Activated CD4-positive, alpha-beta T cell treated with anti-CD3 and anti-CD28 coated beads for 36 hours (primary cell): ENCODE measurements at regions not wholly inside any gene's neighbourhood (a gene's known extent, or its start where the extent isn't known, plus 50 kb on each side); places are given as distances from the start of the nearest gene placed in this dataset.
"Not testable (repeated sequence)": the region's sequence is repeated elsewhere in the genome, so short reads cannot be mapped to it uniquely, and the experiment has no call there.

Experiments
- ATAC-seq: fragments of 200-7000 bp; cut with Tn5 transposase; one replicate; pipeline ENCODE4 v1.10.0; 2021; ENCODE audit warnings: mild to moderate bottlenecking, moderate library complexity
- CTCF ChIA-PET: fragments of 350-600 bp; sonication (Branson Sonifier 250); formaldehyde crosslinking; loops from one replicate; lab custom pipeline; 2021; ENCODE audit warnings: antibody characterized with exemption; lab: Charles Lee
- POLR2A ChIA-PET: fragments of 350-600 bp; sonication (Branson Sonifier 250); formaldehyde crosslinking; loops from one replicate; lab custom pipeline; 2021; ENCODE audit warnings: antibody characterized with exemption, inconsistent platforms; lab: Charles Lee
- DNase-seq: peaks from one replicate; pipeline ENCODE4 v3.0.0-alpha.2; 2020
- H3K27ac Mint-ChIP-seq: one replicate; pipeline ENCODE4 v1.8.0; 2021; ENCODE audit warnings: mixed read lengths
- H3K27me3 Mint-ChIP-seq: one replicate; pipeline ENCODE4 v1.8.0; 2021; ENCODE audit warnings: mixed read lengths
- H3K36me3 Mint-ChIP-seq: one replicate; pipeline ENCODE4 v1.8.0; 2021; ENCODE audit warnings: low read depth, mixed read lengths
- H3K4me1 Mint-ChIP-seq: one replicate; pipeline ENCODE4 v1.8.0; 2021; ENCODE audit warnings: mixed read lengths
- H3K4me3 Mint-ChIP-seq: one replicate; pipeline ENCODE4 v1.8.0; 2021; ENCODE audit warnings: mild to moderate bottlenecking, moderate library complexity, mixed read lengths
- H3K9me3 Mint-ChIP-seq: one replicate; pipeline ENCODE4 v1.8.0; 2021; ENCODE audit warnings: low read depth, mixed read lengths
- intact Hi-C, 2 experiments: fragments of 100-400 bp; cut with DNase I in 1 of 2; cut with micrococcal nuclease in 1 of 2; formaldehyde crosslinking; loops; one replicate each; pipeline versions ENCODE4 v1.14.2 to v1.15.1; 2022 to 2024; cut with DNase I, micrococcal nuclease

DNA sequence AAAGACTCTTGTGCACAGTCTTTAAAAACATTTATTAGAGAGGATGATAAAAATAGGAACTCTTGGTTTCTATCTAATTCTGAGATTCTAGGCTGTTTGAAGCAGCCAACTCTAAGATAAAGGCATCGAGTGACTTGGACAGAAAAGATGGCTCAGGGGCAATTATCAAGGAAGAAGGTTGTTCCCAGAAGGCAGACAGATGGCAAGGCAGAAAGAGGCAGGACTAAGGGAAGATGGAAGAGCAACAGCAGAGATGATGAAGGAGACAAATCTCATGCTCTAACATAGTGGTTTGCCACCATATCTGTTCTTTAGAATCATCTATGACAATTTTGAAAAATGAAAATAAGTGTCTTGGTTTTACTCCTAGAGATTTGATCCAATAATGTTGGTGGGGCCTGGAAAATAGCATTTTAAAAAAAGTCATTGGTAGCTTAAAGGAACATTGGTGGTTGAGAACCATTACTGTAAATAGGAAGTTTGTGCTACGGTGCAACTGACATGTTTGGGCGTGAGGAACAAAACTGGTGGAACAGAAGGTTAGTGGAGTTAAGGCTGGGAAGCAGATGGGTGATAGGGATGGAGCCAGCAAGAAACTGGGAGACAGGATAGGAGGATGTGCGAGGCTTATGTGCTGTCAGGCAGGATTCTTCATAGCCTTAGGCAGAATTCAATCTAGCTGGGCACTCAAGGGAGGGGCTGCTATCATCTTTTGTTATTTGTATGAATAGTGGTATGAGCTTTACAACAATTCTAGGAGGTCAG lies 751.1 kb downstream of the DHX35 start:
- no peaks in the 10 kb centered on the region for H3K9me3 Mint-ChIP-seq

DNA sequence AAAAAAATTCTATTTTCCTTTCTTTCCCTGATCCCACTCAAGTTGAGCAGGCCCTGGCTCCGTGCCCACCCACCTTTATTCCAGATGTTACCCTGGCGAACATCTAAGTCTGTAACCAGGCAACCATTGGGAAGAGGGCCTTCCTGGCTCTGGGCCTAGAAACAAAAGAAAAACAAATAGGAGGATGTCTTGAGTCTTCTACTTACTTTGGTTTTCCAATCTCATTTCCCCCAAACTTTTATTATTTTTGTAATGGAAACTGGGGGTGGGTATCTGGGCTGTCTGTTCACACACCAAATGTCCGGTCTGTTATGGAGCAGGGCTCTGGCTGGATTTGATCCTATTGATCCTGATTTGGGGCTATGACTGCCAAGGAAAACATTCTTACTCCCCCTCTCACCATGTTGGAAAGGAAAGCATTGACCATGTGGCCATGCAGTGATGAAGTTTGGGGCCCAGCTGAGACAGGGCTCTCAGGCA lies 744.1 kb downstream of the DHX35 start:
- CTCF ChIA-PET, result no interaction called here
- POLR2A ChIA-PET, result no interaction called here
- DNase-seq, result no peak

More for the DNA sequence above, 751.1 kb downstream of the DHX35 start:
- Mint-ChIP-seq H3K27me3 (no peaks in the 10 kb centered on the region), H3K4me3 (no peak overlapping the region), H3K4me1 (no peaks in the 10 kb centered on the region), H3K36me3 (no peaks in the 10 kb centered on the region), H3K27ac (no peak overlapping the region)
- intact Hi-C loops, result no loop called here
- ChIA-PET CTCF (no interaction called here), POLR2A (no interaction called here)
- DNase-seq (no peak), ATAC-seq (no peak)

DNA sequence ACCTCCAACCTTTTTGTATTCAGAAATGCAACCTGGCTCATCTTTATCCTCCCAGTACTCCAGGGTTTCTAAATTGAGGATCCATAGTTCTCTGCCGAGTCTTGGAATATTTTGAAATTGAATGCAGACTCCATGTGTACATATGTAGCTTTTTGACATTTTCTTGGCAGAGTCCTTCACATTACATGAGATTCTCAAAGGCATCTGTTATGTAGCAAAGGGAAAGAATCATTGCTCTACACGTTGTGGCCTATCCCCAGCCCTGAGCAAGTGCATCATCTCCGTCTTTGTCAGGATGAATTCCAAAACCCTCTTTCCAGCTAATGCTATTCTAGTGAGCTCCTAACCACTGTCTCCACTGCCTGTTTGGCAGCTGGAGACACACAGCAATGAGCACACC lies 742.9 kb downstream of the DHX35 start:
- DNase-seq (no peak), ATAC-seq (no peak)
- Mint-ChIP-seq H3K4me1 (no peaks in the 10 kb centered on the region), H3K27ac (no peak overlapping the region), H3K4me3 (no peak overlapping the region), H3K9me3 (peaks cover 2% of the 10 kb centered on the region), H3K27me3 (peaks cover 3% of the 10 kb centered on the region), H3K36me3 (no peaks in the 10 kb centered on the region)
- ChIA-PET POLR2A (no interaction called here), CTCF (no interaction called here)
- intact Hi-C loops, result no loop called here

More for the DNA sequence above, 744.1 kb downstream of the DHX35 start:
- no peaks in the 10 kb centered on the region for H3K4me1 Mint-ChIP-seq
- H3K9me3 Mint-ChIP-seq, result no peaks in the 10 kb centered on the region
- H3K36me3 Mint-ChIP-seq, result no peaks in the 10 kb centered on the region
- no peak overlapping the region for H3K4me3 Mint-ChIP-seq
- no peak overlapping the region for H3K27ac Mint-ChIP-seq
- ATAC-seq, result no peak
- H3K27me3 Mint-ChIP-seq, result no peaks in the 10 kb centered on the region
- intact Hi-C loops, result no loop called here

DNA sequence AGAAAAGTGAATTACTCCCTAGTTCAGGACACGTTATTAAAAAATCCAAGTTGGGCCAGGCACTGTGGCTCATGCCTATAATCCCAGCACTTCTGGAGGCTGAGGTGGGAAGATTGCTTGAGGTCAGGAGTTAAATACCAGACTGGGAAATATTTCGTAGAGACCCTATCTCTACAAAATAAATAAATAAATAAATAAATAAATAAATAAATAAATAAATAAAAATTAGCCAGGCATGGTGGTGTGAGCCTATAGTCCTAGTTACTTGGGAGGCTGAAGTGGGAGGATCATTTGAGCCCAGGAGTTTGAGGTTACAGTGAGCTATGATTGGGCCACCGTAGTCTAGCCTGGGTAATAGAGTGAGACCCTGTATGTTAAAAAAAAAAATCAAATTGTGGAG lies 741.2 kb downstream of the DHX35 start:
- H3K36me3 Mint-ChIP-seq, H3K9me3 Mint-ChIP-seq, CTCF ChIA-PET, POLR2A ChIA-PET, H3K27me3 Mint-ChIP-seq, H3K4me3 Mint-ChIP-seq, H3K27ac Mint-ChIP-seq, intact Hi-C loops, DNase-seq, ATAC-seq, H3K4me1 Mint-ChIP-seq: not testable (repeated sequence)

DNA sequence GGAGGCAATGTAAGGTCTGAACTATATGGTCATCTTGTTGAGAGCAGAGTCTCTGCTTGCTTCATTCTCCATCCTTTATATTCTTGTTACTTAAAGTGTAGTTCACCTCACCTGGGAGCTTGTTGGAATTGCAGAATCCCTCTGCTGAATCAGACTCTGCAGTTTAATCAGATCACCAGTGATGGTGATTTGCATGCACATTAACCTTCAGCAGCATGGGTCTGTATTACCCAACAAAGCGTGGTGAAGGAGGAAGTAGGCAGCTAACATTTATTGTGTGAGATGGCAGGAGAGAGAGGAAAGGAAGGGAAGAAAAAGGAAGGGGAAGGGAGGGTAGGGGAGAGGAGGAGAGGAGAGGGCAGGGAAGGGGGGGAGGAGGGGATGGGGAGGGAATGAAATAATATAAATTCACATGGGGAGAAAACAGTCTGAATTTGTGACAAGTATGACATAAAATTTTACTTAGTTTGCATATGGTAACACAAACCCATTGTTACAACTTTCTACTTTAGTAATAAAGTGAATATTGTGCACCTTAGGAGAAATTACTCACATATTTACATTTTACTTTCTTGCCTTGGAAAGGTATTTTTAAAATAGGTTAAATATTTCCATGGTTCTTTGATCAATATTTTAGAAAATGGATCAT lies 740.7 kb downstream of the DHX35 start:
- Mint-ChIP-seq H3K27ac (no peak overlapping the region), H3K4me1 (no peaks in the 10 kb centered on the region), H3K4me3 (no peak overlapping the region), H3K9me3 (peaks cover 2% of the 10 kb centered on the region), H3K27me3 (peaks cover 3% of the 10 kb centered on the region), H3K36me3 (no peaks in the 10 kb centered on the region)
- no peak for DNase-seq
- POLR2A ChIA-PET, result no interaction called here
- CTCF ChIA-PET, result no interaction called here
- ATAC-seq, result no peak
- intact Hi-C loops, result no loop called here

DNA sequence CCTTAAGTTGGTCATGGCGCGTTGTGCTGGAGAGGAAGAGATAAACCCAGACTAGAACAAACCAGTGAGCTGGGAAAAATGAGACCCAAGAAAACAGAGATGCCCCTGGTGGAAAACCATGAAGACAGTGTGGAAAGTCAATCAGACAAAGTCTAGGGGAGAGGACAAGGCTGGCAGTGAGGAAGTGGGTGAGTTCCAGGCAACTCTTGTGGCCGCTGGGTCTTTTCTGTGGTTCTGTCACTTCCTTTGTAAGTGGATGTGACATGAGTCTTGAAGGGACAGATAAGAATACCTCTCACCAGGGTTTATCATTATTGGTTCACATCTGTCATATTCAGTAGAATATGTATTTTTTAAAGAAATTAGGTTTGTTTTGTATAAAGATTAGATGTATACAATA lies 738.4 kb downstream of the DHX35 start:
- Mint-ChIP-seq H3K9me3 (peaks cover 2% of the 10 kb centered on the region), H3K4me3 (no peak overlapping the region), H3K4me1 (no peaks in the 10 kb centered on the region), H3K27me3 (peaks cover 3% of the 10 kb centered on the region), H3K36me3 (no peaks in the 10 kb centered on the region), H3K27ac (no peak overlapping the region)
- POLR2A ChIA-PET, result no interaction called here
- intact Hi-C loops, result no loop called here
- CTCF ChIA-PET, result no interaction called here
- DNase-seq, result no peak
- ATAC-seq, result no peak

DNA sequence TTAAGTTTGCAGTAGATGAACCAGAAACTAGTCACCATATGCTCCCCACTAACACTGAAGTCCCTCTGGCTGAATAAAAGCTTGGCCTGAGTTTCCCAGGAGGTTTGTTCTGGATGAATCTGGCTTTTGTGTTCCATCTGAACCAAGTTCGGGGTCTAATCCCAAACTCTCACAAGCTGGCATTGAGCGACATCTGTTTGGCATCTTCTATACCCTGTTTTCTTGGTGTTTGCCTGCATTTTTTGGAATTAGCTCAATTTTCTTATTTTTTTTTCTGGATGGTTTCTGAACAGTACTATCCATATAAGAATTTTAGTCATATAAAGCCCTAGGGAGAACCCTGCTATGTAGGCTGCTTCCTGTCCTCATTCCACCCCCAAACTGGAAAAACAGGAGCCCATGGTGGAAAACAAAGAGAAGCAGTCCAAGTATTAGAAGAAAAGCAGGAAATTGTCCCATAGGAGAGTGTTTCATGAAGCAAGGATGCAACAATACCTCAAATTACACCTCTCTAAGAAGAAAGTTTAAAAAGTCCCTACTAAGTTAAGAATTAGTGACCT lies 737.1 kb downstream of the DHX35 start:
- peaks cover 3% of the 10 kb centered on the region for H3K27me3 Mint-ChIP-seq
- intact Hi-C loops, result no loop called here
- DNase-seq (no peak), ATAC-seq (no peak)
- ChIA-PET CTCF (no interaction called here), POLR2A (no interaction called here)
- H3K27ac Mint-ChIP-seq, result no peak overlapping the region
- H3K9me3 Mint-ChIP-seq, result peaks cover 2% of the 10 kb centered on the region
- H3K4me3 Mint-ChIP-seq, result no peak overlapping the region
- no peaks in the 10 kb centered on the region for H3K36me3 Mint-ChIP-seq
- no peaks in the 10 kb centered on the region for H3K4me1 Mint-ChIP-seq

DNA sequence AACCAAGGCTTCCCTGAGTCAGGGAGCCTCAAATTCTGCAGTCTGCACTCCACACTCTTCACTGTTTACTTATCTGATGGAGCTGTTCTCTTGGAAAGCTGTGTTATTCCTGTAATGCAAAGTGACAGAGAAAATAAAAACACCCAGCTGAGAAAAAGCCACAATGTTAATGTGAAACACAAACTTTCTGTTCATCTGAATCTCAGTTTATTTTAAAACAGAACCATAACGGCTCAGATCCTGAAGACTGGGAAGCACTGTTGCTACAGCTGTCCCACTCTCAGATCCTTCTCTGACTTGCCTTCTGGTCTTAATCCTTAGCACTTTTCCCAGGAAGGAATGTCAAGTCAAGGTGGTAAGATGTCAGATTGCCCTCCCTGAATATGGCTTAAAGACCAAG lies 736.6 kb downstream of the DHX35 start:
- DNase-seq (no peak), ATAC-seq (no peak)
- no peaks in the 10 kb centered on the region for H3K4me1 Mint-ChIP-seq
- H3K4me3 Mint-ChIP-seq, result no peak overlapping the region
- intact Hi-C loops, result no loop called here
- no peaks in the 10 kb centered on the region for H3K36me3 Mint-ChIP-seq
- H3K27ac Mint-ChIP-seq, result no peak overlapping the region
- POLR2A ChIA-PET, result no interaction called here
- H3K27me3 Mint-ChIP-seq, result peaks cover 3% of the 10 kb centered on the region
- peaks cover 2% of the 10 kb centered on the region for H3K9me3 Mint-ChIP-seq
- CTCF ChIA-PET, result no interaction called here

DNA sequence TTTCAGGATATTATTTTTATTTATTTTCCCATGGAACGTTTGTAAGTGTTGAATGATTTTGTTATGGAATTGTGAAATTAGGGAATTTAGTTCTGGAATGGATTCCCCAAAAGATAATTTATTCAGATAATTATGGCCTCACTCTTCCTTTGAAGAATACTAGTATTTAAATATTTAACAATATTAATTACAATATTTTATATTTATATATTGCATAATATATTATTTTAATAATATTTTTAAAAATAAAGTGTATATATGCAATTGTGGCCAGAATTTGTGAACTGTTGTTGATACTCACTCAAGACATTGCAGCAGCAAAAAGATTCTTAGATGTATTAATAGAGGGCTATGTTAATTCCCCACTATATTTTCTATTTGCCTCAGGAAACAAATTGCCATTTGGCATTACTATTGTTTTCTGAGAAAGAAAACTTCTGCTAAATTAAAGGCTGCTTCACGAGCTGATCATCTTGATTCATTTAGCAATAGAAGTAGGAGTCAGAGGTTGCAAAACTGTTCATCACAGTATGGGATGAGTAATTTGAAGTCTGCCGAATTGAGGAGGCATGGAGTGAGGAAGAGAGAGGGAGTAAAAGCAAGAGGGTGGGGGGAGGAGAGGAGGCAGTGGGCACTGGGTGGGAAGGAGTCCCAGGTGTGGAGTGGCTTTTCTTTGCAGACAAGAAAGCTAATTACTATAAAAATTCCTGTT lies 729.2 kb downstream of the DHX35 start:
- Mint-ChIP-seq H3K4me1 (no peaks in the 10 kb centered on the region), H3K36me3 (no peaks in the 10 kb centered on the region), H3K4me3 (no peak overlapping the region), H3K27me3 (no peaks in the 10 kb centered on the region), H3K9me3 (no peaks in the 10 kb centered on the region), H3K27ac (no peak overlapping the region)
- ChIA-PET POLR2A (no interaction called here), CTCF (interaction anchor here (0.6 kb wide), 1 partner anchor 41 kb away, joined by 3 read pairs; no protein-coding TSS in a partner anchor)
- no peak for ATAC-seq
- intact Hi-C loops, result no loop called here
- no peak for DNase-seq

DNA sequence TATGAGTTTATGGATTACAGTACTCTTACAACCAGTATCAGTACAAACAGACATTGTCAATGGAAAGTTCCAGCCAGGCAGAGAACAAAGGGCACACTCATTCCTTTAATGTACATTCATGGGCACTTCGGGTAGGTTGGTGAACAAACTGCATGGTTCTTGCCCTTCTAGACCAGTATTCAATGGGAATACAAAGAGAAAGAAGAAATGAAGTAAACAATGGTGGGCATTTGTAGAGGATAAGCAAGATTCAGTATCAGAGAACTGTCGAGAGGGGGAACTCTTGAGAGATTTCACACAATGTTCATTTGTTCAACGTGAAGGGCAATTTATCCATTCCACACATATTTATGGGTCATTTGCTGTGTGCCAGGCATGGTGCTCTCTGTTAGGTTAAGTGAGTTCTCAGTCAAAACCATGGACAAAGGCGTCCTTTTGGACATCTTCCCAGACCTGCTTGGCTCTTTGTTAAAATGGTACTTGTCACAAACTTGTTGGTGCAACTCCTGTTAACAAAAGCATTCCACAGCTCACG lies 714.8 kb downstream of the DHX35 start:
- no peaks in the 10 kb centered on the region for H3K27me3 Mint-ChIP-seq
- ATAC-seq (no peak), DNase-seq (no peak)
- no peak overlapping the region for H3K27ac Mint-ChIP-seq
- H3K4me3 Mint-ChIP-seq, result no peak overlapping the region
- ChIA-PET POLR2A (no interaction called here), CTCF (no interaction called here)
- H3K9me3 Mint-ChIP-seq, result no peaks in the 10 kb centered on the region
- intact Hi-C loops, result no loop called here
- H3K4me1 Mint-ChIP-seq, result no peaks in the 10 kb centered on the region
- no peaks in the 10 kb centered on the region for H3K36me3 Mint-ChIP-seq

DNA sequence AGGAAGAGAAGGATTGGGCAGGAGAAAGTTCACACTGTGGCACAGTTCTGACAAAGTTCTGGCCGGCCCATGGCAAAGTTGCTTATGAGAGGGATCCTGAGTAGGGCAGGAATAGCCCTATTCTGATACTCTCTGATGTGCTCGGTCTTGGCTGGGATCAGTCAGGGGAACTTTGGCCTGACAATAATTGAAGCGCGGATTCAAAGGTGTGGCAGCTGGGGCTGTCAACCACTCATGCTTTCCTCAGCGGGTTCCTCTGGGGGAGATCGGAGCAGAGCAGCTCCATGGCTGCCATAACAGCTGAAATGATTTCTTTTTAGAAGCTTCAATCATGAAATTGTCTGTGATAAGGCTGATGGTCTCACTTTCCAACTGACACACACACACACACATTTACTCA lies 714.1 kb downstream of the DHX35 start:
- Mint-ChIP-seq H3K4me3 (no peak overlapping the region), H3K27me3 (no peaks in the 10 kb centered on the region), H3K4me1 (no peaks in the 10 kb centered on the region), H3K27ac (no peak overlapping the region), H3K9me3 (no peaks in the 10 kb centered on the region), H3K36me3 (no peaks in the 10 kb centered on the region)
- ATAC-seq (no peak), DNase-seq (no peak)
- intact Hi-C loops, result no loop called here
- CTCF ChIA-PET, result no interaction called here
- POLR2A ChIA-PET, result no interaction called here
